HG03175 (cell line): ENCODE measurements at regions not wholly inside any gene's neighbourhood (a gene's known extent, or its start where the extent isn't known, plus 50 kb on each side); places are given as distances from the start of the nearest gene placed in this dataset.

Experiments
- ATAC-seq: cut with Tn5 transposase; IDR thresholded peaks from one replicate; pipeline ENCODE4 v1.9.1; 2021; ENCODE audit warnings: mild to moderate bottlenecking, moderate library complexity; ENCODE audit not compliant: unreplicated experiment

GRCh38 chr9:6703898-6704639 lies 53.7 kb upstream of the KDM4C start:
- peak; percentile 90 for ATAC-seq

GRCh38 chr9:6702707-6703106 lies 55.1 kb upstream of the KDM4C start:
- no peak for ATAC-seq

DNA sequence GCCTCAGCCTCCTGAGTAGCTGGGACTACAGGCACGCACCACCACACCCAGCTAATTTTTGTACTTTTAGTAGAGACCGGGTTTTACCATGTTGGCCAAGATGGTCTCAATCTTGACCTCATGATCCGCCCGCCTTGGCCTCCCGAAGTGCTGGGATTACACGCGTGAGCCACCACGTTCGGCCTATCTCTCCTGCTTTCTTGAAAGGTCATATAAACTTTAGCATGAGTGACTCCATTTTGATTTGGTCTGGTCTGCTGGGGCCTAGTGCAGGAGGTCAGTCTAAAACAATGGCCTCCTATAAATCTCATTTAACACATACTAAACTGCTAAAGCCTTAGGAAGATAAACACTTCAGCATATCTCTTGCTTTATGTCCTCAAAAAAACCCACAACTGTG lies 50.6 kb upstream of the GLDC start:
- ATAC-seq = no peak

DNA sequence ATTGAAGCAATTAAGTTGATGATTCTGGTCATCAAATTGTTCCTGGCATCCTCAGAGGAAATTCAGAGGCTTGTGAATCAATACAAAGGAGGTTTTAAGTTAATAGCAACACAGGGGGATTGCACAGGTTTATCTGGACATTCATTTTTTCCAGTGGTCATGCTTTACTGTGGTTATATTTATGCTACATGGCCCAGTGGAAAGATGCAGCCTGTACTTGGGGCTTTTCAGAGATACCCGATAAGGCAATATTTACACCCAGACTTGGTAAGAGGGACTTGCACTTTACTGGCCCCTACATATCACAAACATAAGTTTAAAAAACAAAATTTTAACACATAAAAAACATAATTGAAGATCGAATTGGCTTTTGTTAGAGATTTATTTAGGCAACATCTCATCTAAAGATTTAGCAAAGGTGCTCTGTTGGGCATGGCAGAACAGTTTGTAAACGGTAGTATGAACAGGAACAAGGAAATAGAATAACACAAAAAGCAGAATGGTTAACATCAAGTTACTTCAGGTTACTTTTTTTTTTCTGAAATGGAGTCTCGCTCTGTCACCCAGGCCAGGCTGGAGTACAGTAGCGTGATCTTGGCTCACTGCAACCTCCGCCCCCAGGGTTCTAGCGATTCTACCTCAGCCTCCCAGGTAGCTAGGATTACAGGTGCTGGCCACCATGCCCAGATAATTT lies 49.7 kb upstream of the GLDC start:
- no peak for ATAC-seq
